Cerebellar cortex (tissue), 1 donor: ENCODE measurements at regions not wholly inside any gene's neighbourhood (a gene's known extent, or its start where the extent isn't known, plus 50 kb on each side); places are given as distances from the start of the nearest gene placed in this dataset.
"Not testable (repeated sequence)": the region's sequence is repeated elsewhere in the genome, so short reads cannot be mapped to it uniquely, and the experiment has no call there.

Experiments
- DNase-seq: peaks from one replicate; pipeline ENCODE4 v3.0.0-alpha.2; 2015; ENCODE audit warnings: low spot score

DNA sequence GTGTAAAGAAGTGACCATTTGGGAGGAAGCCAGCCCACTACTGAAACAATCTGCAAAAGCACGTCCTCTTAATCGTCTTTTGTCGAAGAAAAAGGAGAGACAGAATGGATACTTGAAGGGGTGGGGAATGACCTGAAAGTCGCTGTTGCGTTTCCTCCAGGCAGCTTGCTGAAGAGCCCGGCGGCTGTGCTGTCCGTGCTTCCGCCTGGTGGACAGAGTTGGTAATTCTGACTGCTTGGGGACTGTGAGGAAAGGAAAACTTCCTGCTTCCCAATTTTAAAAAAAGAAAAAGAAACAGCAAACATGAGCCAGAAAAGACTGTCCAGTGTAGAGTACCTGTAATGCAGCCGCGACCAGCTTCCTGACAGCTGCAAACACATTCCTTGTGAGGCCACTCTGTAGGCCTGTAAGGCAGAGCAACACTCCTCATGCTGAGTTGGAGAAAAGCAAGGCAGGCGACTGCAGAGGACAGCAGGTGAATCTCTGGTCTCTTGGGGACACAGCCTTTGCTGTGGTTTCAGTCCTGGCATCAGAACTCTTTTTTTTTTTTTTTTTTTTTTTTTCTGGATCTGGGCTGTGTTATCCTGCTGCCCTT is 251.1 kb upstream of the TBX18 start:
- DNase-seq = peak; percentile 25

DNA sequence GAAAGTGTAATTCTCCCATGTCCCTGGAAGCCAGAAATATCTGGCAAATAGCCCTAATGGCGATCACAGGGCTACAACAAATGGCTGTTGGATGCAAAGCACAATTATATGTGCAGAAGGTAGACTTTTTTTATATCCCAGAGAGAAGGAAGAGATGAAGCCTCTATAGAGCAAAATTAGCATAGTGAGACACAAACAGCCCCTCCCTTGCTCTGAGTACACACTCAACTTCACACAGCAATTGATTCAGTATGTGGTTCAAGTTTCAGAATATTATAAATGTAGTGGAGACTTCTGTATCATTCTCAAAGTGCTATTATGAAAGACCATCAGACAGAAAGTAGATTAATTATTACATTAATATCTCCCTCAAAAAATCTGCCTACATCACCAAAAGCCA is 246.5 kb upstream of the TBX18 start:
- DNase-seq = no peak

DNA sequence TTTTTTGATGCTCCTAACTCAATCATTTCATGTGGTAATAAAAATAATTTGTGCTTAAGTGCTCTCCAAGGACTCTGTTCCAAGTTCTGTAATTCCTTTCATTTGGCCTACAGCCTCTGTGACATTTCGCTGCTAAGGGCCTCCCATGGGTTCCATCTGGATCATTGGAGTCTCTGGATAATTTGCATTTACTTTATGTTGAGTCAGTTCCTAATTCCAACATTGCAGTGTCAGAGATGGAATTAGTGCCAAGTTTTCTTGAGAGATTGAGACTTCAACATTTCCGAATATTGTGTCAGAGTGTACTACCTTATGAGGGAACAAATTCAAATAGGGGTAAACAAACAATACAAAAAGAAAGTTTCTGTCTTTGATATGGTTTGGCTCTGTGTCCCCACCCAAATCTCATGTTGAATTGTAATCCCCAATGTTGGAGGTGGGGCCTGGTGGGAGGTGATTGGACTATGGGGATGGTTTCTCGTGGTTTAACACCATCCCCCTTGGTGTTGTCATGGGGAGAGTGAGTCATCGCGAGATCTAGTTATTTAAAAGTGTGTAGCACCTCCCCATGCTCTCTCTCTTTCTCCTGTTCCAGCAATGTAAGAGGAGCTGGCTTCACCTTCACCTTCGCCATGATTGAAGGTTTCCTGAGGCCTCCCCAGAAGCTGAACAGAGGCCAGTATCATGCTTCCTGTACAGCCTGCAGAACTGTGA is 244.1 kb upstream of the TBX18 start:
- no peak for DNase-seq

DNA sequence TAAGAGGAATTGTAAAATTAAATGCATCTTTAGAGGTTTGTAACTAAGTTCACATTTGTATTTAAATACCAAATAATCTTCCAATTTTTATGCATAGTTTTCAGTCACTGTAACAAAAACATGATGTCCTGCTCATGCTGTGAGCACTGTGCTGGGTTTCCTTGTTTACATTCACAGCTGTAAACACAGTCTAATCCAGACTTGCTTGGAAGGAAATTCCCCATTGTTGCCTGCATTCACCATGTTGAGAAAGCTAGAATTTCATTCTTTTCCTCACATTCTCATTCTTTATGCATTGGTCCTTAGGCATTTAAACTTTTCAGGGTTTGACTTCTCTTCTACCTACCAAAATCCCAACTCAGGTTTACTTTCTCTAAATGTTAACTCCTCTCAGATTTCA is 242.0 kb upstream of the TBX18 start:
- DNase-seq = no peak

DNA sequence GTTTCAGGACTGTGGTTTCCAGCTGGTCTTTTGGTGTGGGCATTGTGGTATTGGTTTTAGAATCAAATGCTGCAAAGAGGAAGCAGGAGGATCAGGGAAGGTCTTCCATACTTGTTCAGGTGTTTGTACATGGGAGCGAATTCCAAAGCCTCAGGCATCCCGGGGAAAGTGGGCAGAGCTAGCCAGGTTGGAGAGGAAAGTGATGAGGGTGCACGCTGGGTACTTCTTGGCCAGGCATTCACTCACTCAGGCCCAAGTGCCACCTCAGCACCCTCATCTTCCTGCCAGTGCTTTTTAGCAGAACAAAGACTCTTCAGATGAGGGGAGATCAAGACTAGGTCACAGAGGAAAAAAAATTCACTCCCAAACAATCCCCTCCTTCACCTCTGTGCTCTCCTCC is 241.1 kb upstream of the TBX18 start:
- no peak for DNase-seq

DNA sequence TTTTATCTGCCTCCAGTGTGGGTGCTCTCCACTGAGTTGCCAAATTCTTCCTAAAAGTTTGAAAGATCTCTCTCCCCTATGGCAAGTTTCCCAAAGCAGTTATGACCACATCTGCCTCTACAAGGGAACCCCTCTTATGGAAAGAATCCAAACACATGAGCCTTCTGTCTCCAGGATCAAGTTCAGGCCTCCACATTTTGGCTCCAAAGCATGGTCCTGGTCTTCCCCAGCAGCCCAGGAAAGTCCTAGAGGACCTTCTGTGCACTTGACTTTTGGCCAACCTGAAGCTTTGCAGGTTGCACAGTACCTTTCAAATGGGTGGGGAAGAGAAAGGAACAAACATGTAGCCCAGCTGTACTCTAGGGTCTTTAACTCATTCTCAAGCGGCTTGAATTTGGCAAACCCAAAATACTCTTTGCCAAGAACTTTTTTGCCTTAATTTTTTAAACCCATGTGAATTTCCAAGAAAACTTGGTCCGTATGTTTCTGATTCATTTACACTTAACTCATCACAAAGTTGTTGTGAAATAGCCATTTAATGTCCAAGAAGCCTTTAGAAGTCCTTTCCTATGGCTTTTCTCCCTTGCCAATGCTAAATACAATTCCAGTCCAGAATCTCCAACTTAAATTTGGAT is 240.1 kb upstream of the TBX18 start:
- DNase-seq = no peak

DNA sequence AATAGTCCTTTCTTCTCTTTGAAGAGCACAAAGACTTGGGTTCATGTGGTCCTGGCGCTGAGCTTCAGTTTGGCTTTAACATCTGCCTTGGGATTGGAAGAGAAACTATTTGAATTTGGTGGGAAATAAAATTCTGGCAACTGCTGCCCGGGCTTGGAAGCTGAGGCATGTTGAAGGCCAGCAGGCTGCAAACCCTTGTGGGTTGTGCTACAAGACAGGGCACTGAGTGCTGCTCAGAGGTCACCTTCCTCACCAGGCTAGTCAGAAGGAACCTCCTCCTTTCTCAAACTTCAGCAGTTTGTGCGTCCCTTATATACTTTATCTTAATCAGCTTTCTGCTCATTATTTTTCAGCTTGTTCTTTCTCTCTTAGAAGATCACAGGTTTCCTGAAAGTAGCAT is 238.4 kb upstream of the TBX18 start:
- no peak for DNase-seq

DNA sequence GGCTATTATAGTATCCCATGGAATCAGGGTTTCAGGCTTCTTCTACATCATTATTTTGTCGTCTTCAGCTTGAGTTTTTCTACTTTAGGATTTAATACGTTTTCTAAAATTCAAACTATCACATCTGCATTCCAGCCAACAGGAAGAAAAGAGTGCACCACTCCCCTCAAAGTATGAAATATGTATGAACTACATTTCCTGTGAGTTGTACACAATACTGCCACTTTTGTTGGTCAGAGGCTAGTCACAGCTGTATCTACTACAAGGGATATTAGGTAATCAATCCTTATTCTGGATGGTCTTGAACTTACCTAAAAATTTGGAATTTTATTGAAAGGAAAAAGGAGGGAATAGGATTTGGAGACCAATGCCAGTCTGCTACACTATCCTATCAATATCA is 235.6 kb upstream of the TBX18 start:
- DNase-seq = no peak

DNA sequence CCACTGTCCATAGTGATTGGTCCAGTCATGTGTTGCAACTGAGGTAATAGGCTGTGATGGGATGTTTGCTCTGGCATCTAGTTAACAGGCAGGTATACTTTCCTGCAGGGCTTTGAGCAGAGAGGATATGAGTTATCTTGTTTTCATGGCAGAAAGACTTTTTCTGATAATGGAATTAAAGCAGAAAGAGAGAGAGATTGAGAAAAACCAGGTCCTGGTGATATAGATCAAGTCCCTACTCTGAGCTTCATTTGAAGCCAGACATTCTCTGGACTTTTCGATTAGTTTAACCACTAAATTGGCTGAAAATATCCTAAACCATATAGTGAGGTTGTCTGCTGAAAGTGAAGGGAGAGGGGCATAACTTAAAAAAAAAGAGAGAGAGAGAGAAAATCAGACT is 233.8 kb upstream of the TBX18 start:
- DNase-seq = no peak

DNA sequence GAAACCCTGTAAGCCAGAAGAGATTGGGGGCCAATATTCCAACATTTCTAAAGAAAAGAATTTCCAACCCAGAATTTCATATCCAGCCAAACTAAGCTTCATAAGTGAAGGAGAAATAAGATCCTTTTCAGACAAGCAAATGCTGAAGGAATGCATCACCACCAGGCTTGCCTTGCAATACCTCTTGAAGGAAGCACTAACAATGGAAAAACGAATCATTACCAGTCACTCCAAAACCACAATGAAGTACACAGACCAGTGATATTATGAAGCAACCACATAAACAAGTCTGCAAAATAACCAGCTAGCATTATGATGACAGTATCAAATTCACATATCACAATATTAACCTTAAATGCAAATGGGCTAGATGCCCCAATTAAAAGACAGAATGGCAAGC is 224.4 kb upstream of the TBX18 start:
- DNase-seq = not testable (repeated sequence)

DNA sequence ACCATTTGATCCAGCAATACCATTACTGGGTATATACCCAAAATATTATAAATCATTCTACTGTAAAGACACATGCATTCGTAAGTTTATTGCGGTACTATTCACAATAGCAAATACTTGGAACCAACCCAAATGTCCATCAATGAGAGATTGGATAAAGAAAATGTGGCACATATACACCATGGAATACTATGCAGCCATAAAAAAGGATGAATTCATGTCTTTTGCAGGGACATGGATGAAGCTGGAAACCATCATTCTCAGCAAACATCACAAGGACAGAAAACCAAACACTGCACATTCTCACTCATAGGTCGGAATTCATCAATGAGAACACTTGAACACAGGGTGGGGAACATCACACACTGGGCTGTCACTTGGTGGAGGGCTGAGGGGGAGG is 221.1 kb upstream of the TBX18 start:
- DNase-seq = not testable (repeated sequence)

DNA sequence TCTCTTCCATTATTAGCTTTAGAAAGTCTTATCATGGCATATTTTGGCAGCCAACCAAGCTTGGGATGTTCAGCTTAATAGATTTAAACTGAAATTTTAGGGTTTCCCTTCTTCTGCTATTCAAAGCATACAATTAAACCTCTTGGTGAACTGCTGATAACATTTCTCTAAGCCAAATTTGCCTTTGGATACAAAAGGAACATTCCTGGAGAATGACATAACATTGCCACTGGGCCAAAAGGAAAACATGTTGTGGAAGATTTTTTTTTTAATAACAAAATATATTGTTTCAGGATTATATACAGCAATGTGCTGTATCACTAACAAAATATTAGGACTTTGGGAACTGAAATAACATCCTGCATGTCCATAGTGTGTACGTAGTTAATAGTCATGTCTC is 215.1 kb upstream of the TBX18 start:
- DNase-seq = no peak

DNA sequence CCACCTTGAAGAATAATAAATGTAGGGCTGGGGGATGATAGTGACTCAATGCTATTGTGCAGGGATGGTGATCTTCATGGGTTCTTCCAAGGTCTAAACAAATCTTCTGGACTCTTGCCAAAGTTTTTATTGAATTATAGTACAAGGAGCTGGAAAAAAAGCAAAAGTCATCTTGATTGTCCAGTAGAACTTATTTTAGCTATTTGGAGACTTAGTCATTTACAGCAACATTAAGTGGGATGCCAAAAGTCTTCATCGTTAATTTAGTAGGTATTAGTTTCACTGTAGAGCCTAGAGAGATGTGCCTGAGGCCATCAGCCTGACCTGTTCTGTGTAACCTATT is 212.9 kb upstream of the TBX18 start:
- DNase-seq = no peak

DNA sequence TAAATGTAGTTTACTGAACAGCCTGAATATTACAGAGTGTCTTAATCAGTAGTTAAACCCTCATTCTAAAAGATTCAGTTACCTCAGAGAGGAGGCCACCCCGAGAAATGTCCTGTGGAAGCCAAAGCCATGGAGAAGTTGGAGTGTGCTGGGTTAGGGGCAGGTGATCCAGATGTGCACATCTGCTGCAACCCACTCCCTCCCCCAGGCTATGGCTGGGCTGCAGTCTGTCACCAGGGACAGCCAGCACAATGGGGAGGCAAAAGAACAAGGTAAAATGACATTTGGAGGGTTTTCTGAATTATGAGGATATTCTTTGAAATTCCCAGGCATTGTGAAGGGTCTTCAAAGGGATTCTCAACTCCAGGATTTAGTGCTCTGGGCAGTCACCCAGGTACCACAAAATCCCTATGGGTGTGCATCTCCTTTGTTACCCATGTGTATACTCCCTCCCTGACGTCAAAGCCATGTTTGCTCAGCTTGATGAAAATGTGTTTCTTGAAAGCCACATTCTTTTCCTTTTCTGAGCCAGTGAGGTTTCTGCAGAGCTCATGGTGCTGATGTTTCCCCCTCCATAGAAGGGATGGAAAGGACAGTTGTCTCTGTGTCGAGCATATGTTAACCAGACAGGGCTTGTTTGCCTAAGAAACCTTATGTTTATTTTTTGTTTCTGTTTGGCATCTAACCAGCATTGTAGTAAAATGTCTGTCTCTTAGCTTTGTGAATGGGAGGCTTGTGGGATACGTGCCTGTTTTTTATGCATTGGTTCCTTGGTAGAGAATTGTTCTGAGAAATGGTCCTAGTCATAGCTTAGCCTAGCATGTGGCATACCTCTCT is 212.3 kb upstream of the TBX18 start:
- no peak for DNase-seq

DNA sequence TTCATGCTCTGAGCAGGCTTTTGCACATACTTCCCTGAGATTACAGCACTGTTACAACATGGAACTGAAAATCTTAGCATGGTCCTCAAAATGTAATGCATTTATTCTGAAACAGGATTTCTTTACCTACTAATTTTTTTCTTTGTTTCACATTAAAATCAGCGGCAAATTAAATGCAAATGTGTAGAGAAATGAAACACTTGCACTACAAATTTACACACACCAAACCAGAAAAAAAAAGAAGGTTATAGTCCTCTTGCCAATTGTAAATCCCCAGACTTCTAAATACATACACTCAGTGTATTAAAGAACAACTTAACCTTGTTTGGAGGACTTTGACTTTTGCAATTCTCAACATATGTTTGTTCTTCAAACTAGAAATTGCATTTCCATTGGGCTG is 210.9 kb upstream of the TBX18 start:
- no peak for DNase-seq

DNA sequence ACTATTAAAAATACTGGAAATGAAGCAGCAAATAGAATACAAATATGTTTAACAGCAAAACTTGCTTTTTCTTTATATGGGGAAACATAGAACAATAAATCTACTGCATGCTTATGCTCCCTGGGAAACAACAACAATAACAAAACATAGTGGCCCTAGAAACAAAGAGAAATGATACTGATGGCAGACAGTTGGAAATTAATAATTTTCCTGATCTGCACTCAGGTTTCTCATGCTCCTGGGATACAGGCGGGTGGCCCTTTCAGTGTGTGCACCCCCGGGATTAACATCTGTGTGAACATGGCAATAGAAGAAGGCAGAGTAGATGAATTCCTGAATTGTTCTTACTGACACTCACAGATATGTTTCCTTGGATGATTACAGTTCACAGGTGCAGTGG is 209.2 kb upstream of the TBX18 start:
- DNase-seq = no peak

DNA sequence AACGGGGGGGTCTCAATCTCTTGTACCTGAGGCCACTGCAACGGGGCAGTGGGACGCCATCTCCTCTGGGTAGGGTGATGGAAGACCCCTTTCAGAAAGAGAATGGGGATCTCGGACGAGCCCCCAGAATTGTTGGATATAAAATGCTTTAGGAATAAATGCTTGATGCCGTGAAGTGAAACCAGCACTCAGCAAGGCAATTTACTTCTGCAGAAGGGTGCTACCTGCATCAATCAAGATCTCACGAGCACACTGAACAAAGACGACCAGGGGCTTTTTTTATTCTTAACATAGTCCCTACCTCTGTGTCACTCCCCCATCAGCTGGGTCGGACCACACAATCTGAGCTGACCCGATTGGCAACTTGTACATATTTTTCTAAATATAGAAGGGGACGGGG is 203.6 kb upstream of the TBX18 start:
- no peak for DNase-seq

DNA sequence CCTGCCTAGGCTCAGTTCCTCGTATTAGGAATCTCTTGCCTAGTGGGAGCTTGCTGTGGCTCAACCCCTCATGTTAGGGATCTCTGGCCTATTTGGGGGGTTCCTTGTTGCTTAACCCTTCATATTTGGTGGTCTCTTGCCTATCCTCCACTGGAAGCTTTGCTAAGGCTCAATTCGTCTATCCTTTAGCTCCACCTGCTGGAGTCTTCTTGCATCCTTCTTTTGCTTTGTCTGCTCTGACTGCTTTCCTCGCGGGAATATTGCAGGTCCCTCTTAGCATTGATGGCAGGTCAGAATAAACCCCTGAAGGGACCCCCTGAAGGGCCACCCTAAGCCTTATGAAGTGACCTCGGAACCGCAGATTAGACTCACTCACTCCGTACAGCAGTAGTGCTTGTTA is 203.0 kb upstream of the TBX18 start:
- DNase-seq = peak; percentile 30

DNA sequence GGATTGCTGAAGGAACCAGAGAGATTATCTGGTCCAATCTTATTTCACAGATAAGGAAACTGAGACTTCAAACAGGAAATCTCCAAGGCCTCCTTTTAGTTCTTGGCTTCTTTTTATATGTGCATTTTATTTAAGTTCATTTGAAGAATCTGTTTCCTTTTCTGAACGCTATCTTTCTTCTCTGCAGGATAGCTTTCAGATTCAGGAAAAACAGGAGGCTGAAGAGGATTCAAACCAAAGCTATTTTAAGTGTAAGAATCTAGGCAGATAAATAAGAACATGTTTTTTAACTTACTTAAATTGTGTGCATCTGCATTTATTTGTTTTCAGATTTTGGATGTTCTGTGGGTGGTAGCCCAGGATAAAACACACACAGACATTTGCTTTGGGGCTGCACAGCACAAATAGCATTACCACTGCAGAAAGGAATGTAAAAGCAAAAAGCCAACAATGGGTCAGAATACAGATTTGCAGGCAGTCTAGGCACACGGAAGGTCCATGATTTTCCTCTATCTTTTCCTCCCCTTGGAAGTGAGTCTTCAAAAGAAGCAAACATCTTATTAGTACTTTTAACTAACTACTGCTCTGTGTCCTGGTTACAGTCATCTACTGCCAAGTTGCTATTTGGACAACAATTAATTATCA is 188.8 kb upstream of the TBX18 start:
- DNase-seq = no peak

DNA sequence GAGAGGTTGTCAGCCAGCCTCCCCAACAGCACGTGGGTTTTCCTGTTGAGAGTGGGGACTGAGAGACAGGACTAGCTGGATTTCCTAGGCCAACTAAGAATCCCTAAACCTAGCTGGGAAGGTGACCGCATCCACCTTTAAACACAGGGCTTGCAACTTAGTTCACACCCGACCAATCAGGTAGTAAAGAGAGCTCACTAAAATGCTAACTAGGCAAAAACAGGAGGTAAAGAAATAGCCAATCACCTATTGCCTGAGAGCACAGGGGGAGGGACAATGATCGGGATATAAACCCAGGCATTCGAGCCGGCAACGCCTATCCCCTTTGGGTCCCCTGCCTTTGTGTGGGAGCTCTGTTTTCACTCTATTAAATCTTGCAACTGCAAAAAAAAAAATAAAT is 180.5 kb upstream of the TBX18 start:
- DNase-seq = not testable (repeated sequence)

DNA sequence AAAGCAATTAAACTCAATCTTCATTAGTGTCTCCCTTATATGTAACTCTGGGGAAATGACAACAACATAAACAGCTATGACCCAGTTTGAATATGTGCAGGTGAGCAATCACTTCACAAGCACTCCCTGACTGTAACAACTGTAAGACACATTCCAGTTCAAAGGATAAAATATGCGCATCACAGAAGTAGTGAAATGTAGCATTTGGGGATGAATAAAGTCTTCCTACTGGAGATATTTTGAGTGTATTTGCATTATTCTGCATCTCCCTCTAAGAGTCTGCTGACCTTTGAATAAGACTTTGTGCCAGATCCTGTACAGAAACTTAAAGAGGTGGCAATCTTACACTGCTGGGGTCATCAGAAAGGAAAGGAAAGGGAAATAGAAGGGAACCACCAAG is 179.5 kb upstream of the TBX18 start:
- no peak for DNase-seq

DNA sequence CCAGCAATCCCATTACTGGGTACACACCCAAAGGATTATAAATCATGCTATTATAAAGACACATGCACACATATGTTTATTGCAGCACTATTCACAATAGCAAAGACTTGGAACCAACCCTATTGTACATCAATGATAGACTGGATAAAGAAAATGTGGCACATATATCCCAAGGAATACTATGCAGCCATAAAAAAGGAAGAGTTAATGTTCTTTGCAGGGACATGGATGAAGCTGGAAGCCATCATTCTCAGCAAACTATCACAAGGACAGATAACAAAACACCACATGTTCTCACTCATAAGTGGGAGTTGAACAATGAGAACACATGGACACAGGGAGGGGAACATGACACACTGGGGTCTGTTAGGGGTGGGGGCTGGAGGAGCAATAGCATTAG is 177.2 kb upstream of the TBX18 start:
- not testable (repeated sequence) for DNase-seq
